ENCODE measurements at regions not wholly inside any gene's neighbourhood (a gene's known extent, or its start where the extent isn't known, plus 50 kb on each side); places are given as distances from the start of the nearest gene placed in this dataset.

DNA sequence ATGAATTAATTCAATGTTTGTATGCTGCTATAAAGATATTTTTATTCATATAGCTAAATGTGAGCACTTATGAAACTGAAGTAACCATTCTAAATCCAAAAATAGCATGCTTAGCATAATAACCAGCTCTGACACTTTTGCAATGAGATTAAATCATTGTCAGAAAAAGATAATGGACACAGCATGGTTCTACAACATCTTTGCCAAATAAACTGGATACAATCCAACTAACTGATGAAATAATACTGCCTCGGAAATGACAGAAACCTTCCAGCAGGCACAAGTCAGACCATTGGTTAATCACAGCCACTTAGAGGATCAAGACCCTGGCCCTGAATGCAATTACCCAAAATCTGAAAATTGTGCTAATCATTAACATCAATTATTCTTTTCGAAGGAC, 592.7 kb upstream of the ADGRL4 start:
- Histone ChIP-seq H2BK20ac (ENCODE audit: low read length) (no peak overlapping the region), H3K23ac (ENCODE audit: insufficient read length) (no peak overlapping the region), H2BK15ac (ENCODE audit: low read length) (no peak overlapping the region), H3K4me1 (replicated peaks in 1 of 4; ENCODE audit: control insufficient read depth in 3 of 4, insufficient read depth in 4 of 4, low read length in 3 of 4) (no peaks in the 10 kb centered on the region; a peak in 1 of 7 replicates), H2AK5ac (ENCODE audit: low read depth, low read length) (no peak overlapping the region), H4K8ac (ENCODE audit: extremely low read depth, insufficient read depth, low read length) (no peak overlapping the region), H4K5ac (ENCODE audit: insufficient read length, low read depth, low read length) (no peak overlapping the region), H4K91ac (replicated peaks; ENCODE audit: insufficient read length, low read length) (no peak overlapping the region), H3K4me3 (ENCODE audit: extremely low read depth in 1 of 4, insufficient read depth in 2 of 4, low read depth in 3 of 4, low read length in 4 of 4) (no peak overlapping the region), H3K9ac (replicated peaks in 1 of 4; ENCODE audit: extremely low read depth in 1 of 4, low read depth in 3 of 4, low read length in 3 of 4) (no peak overlapping the region), H2BK120ac (replicated peaks; ENCODE audit: low read depth, low read length) (no peak overlapping the region), H3K27ac (ENCODE audit: low read depth, low read length) (no peak overlapping the region), H4K20me1 (replicated peaks in 1 of 2; ENCODE audit: control insufficient read depth in 1 of 2, insufficient read depth in 2 of 2, low read length in 2 of 2) (no peaks in the 10 kb centered on the region), H3K4me2 (ENCODE audit: insufficient read depth in 1 of 2, low read depth in 2 of 2, low read length in 2 of 2) (no peak overlapping the region), H2AFZ (ENCODE audit: low read length) (no peak overlapping the region), H3K79me2 (ENCODE audit: control insufficient read depth in 1 of 2, insufficient read depth in 2 of 2, low read length in 2 of 2) (no peaks in the 10 kb centered on the region), H3K56ac (replicated peaks; ENCODE audit: insufficient read length, low read depth, low read length) (no peak overlapping the region), H3K27me3 (replicated peaks in 1 of 4; ENCODE audit: control insufficient read depth in 3 of 4, extremely low read depth in 1 of 4, insufficient read depth in 3 of 4, low read length in 3 of 4) (no peaks in the 10 kb centered on the region), H2BK5ac (ENCODE audit: low read depth, low read length) (no peak overlapping the region), H3K23me2 (ENCODE audit: low read depth, low read length) (no peaks in the 10 kb centered on the region), H3K4ac (replicated peaks; ENCODE audit: insufficient read length, low read depth, low read length) (no peak overlapping the region), H2BK12ac (ENCODE audit: low read depth, low read length) (no peak overlapping the region), H3K9me3 (ENCODE audit: insufficient read depth in 2 of 2, low read depth in 1 of 2, low read length in 1 of 2) (no peaks in the 10 kb centered on the region), H3K79me1 (ENCODE audit: low read depth, low read length) (no peaks in the 10 kb centered on the region), H3K18ac (ENCODE audit: extremely low read depth, low read length) (no peak overlapping the region), H3K14ac (ENCODE audit: insufficient read length) (no peak overlapping the region), H3K36me3 (ENCODE audit: control insufficient read depth in 2 of 4, insufficient read depth in 4 of 4, low read length in 3 of 4) (no peaks in the 10 kb centered on the region)
- FAIRE-seq (no peak), DNase-seq (ENCODE audit: low read depth in 1 of 2, low spot score in 2 of 2) (no peak)
- CTCF ChIA-PET (ENCODE audit: partially characterized antibody), result interaction anchor here (0.7 kb wide), 1 partner anchor 242 kb away, joined by 3 read pairs; no protein-coding TSS in a partner anchor
- 98% methylated on average over 2 of the region's 2 CpGs; no CpG with 5 or more reads in 1 of the 2 experiments for WGBS, 2 experiments (ENCODE audit: extremely low coverage in 1 of 2, insufficient coverage in 1 of 2, insufficient read length in 1 of 2, insufficient replicate concordance in 2 of 2, low coverage in 1 of 2, low lambda C conversion rate in 2 of 2, missing lambda C conversion rate in 1 of 2)
- POLR2A ChIA-PET (ENCODE audit: partially characterized antibody), result no interaction called here
- TF ChIP-seq MAFK (IDR thresholded peaks at IDR 0.05; ENCODE audit: low read depth, low read length), result no peak
- no peak for TF ChIP-seq KDM5A (IDR thresholded peaks at IDR 0.05; ENCODE audit: low read length)
- no peak for TF ChIP-seq NANOG (IDR thresholded peaks at IDR 0.05; ENCODE audit: insufficient read depth, low read depth, low read length, poor library complexity, severe bottlenecking)

All from H1 (cell line).